Embryonic facial prominence (tissue), 1 donor: ENCODE measurements at regions not wholly inside any gene's neighbourhood (a gene's known extent, or its start where the extent isn't known, plus 50 kb on each side); places are given as distances from the start of the nearest gene placed in this dataset.

Experiments used
- DNase-seq: peaks from one replicate; pipeline ENCODE4 v3.0.0-alpha.2; 2016; ENCODE audit errors: extremely low spot score

GRCh38 chr4:141403782-141404181, 183.1 kb downstream of the ZNF330 start:
- DNase-seq: no peak

GRCh38 chr4:141406237-141406636, 185.5 kb downstream of the ZNF330 start:
- no peak for DNase-seq

- DNase-seq: no peak
Observed at GRCh38 chr4:141409556-141409955, 188.9 kb downstream of the ZNF330 start.

- DNase-seq: no peak
Observed at GRCh38 chr4:141410839-141411238, 190.1 kb downstream of the ZNF330 start.

GRCh38 chr4:141411936-141412335, 191.2 kb downstream of the ZNF330 start:
- no peak for DNase-seq

GRCh38 chr4:141413366-141413765, 192.7 kb downstream of the ZNF330 start:
- no peak for DNase-seq

GRCh38 chr4:141415651-141416050, 195.0 kb downstream of the ZNF330 start:
- DNase-seq: no peak

- no peak for DNase-seq
Observed at GRCh38 chr4:141416219-141416618, 195.5 kb downstream of the ZNF330 start.

GRCh38 chr4:141416677-141417363, 196.1 kb downstream of the ZNF330 start:
- DNase-seq: no peak

GRCh38 chr4:141417387-141417786, 196.7 kb downstream of the ZNF330 start:
- no peak for DNase-seq

- no peak for DNase-seq
Observed at GRCh38 chr4:141425124-141425523, 204.4 kb downstream of the ZNF330 start.

- DNase-seq: no peak
Observed at GRCh38 chr4:141427726-141428296, 207.1 kb downstream of the ZNF330 start.

GRCh38 chr4:141429933-141430332, 206.4 kb upstream of the IL15 start:
- DNase-seq: no peak

GRCh38 chr4:141430686-141431085, 205.7 kb upstream of the IL15 start:
- no peak for DNase-seq

GRCh38 chr4:141432000-141432712, 204.2 kb upstream of the IL15 start:
- DNase-seq: no peak

- DNase-seq: no peak
Observed at GRCh38 chr4:141435446-141436225, 200.7 kb upstream of the IL15 start.

GRCh38 chr4:141439223-141439622, 197.2 kb upstream of the IL15 start:
- no peak for DNase-seq

- no peak for DNase-seq
Observed at GRCh38 chr4:141447761-141448160, 188.6 kb upstream of the IL15 start.

- no peak for DNase-seq
Observed at GRCh38 chr4:141448490-141448889, 187.9 kb upstream of the IL15 start.

- no peak for DNase-seq
Observed at GRCh38 chr4:141449927-141450326, 186.5 kb upstream of the IL15 start.

GRCh38 chr4:141455651-141456050, 180.7 kb upstream of the IL15 start:
- DNase-seq: no peak

- DNase-seq: no peak
Observed at GRCh38 chr4:141457653-141458052, 178.7 kb upstream of the IL15 start.
